HG03558 (cell line): ENCODE measurements at regions not wholly inside any gene's neighbourhood (a gene's known extent, or its start where the extent isn't known, plus 50 kb on each side); places are given as distances from the start of the nearest gene placed in this dataset.
"Not testable (repeated sequence)": the region's sequence is repeated elsewhere in the genome, so short reads cannot be mapped to it uniquely, and the experiment has no call there.

Experiments used
- ATAC-seq: cut with Tn5 transposase; IDR thresholded peaks from one replicate; pipeline ENCODE4 v1.9.1; 2021; ENCODE audit warnings: moderate number of reproducible peaks; ENCODE audit not compliant: unreplicated experiment; ENCODE audit errors: extremely low read depth

DNA sequence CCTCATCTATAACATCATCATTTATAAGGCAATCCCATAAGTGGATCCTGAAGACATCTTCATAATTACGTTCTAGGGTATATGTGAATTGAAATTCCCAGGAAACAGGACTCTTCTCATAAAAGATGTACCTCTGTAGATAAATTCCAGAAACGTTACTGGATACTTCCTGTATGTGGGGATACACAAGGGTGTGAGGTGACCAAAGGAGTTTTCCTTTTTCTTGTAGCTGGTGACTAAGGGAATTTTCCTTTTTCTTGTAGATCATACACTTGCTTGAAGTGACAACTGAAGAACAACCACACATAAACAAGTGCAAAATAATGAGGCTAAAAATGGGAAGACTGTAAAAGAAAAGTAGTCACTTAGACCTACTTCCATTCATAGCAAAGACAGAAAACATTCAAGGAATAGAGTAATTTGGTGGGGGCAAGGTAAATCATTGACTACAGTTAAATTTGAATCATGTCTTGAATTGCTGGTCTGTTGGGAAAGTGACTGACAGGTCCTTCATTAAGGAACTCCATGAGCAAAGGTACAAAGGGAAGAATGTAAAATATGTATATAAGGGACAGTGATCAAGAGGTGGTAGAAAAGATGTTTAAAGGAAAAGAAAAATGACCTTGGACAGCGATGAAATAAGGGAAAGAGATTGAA, 53.2 kb upstream of the UBE2E3 start:
- ATAC-seq: no peak

DNA sequence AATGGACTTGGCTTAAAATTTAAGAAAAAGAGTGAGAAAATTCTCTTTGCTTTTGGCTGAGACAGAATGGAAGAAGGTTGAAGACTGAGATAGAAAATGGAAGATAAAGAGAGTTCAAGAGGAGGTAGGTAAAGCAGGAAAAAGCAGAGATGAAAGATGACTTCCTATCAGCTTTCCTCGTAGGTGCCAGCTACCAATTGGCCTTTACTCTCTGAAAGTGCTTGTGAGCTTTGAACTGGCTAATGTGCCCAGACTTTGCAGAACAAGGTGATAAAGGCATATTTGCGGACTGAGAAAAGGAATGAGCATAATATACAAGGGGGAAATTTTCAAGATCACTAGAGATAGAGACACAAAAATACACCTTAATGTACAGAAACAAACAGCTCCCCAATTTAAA, 54.7 kb upstream of the UBE2E3 start:
- no peak for ATAC-seq

DNA sequence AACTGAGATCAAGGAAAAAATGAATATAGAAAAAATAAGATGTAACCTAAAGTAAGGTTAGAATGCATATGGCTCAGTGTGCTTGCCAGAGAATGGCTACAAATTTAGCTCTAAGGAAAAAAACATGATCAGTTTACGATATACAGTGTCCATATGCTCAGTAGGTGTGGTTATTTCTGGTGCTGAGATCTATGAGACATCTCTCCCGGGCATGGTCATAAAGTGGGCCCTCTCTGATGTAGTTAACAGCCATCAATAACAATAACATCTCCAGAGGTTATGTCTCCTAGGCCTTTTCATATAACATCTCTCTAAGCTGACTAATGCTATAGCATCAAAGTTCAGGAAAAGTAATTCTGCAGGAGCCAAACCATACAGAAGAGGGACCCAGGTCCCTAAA, 56.3 kb upstream of the UBE2E3 start:
- no peak for ATAC-seq

DNA sequence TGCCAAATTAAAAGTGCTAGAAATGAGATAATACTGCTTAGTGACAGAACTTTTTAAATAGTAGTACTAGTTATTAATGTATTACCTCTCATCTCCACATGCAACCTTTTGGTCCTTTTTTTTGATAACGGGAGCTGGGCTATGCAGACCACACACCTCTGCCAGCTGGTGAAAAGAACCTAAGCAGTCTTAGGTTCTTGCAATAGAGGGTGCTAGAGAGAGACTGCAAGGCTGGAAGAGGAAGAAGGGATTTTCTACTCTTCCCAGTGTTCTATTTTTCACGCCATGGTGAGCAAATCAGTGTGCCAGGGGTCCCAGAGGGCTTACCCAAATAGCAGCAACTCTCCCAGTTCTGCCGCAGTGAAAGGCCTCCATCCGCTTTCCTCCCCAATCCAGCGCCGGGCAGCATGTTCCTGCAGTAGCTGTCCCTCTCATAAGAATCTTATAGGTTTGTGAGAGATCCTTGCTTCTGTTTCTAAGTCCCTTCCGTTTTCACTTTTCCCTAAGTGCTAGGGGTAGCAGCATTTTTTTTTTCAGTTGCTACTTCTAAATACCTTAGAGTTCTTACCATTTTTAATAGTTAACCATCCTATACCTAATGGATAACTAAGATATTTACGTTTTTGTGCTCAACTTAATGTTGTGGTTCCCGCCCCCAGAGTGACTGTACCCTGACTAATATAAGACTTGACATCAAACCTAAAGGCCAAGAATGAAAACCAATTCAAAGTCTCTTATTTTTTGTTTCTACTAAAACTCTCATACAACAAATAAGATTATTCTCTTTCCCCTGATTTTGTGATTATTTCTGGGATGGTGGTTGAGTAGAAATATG, 69.4 kb upstream of the UBE2E3 start:
- ATAC-seq: no peak

DNA sequence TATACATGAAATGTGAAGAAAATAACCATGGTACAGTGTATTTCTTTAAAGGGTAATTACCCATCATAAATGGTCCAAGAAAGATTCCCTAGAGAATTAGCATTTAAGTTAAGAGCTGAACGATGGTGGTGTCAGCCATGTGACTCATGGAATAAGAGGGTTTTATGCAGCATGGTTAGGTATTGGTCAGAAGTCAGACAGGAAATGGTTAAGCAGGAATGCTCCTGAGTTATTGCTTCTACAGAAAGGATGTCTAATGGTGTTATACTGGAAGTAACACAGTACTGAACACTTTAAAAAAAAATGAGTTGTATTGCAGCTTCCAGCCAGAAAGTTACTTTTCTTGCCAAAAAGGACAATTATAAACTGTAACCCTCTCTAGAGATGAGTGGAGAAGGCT, 72.7 kb upstream of the UBE2E3 start:
- ATAC-seq: no peak

DNA sequence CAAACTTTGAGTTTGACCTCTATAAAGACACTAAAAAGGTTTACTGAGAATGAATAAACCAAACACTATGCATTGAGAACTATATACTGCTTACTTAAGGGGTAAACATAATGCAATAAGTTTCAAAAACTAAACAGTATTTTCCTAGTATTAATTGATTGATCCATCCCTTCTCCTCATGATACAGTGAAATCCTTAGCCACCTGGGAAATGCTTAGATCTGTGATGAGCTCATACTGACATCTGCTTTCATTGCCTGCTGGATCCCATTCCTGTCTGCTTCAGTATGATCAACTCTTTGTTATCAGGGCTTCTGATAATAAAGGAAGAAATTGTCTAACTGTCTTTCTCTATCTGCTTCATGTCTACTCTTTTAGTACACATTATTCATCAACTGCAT, 74.9 kb upstream of the UBE2E3 start:
- no peak for ATAC-seq

DNA sequence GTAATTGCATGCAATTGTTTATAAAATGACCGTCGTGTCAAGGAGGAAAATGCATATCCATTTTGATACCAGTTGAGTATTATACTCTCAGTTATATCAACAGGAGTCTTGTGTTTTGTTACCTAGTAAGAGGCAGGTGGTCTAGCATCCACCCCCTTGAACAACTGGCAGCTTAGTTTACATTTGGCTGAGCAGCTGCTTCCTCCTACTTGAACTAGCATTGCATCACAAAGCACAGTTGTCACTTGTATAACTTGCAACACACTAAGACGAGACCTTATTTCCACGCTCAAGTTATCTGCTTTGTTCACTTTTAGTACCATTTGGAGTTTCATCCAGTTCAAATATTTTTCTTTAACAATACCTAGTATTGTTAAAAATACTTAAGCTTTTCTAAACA, 75.4 kb upstream of the UBE2E3 start:
- no peak for ATAC-seq

DNA sequence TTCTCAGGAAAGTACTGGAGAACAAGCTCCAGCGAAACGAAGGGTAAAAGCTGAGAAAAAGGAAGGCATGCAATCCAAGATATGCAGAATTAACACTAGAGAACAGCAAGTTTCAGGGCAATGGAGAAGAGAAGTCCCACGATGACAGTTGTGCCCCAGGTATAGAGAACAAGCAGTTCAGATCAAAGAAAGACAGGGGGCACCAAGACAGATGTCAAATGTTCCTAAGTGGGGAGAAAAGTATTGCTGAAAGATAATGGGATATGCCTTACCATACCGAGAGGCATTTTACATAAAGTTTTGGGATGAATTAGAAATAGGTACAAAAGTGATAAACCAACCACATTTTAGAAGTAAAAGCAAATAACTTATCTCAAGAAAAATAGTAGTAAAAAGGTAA, 79.1 kb upstream of the UBE2E3 start:
- no peak for ATAC-seq

DNA sequence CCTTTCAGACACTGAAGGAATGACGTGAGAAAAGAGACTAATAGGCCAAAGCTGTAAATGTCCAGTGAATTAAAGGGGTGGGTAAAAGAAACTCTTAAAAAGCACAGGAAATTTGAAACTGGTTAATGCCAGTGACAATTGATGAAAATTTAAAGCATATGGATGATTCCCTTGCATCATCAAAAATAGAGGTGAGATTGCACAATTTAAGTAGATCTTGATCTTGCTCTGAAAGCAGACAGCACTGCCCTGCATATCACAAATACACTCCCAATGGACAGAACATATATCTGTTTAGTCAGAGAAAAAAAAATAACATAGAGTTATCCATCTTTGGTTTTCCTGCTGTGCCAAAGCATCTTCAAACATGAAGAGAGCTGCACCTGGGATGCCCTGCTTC, 86.7 kb upstream of the UBE2E3 start:
- no peak for ATAC-seq

DNA sequence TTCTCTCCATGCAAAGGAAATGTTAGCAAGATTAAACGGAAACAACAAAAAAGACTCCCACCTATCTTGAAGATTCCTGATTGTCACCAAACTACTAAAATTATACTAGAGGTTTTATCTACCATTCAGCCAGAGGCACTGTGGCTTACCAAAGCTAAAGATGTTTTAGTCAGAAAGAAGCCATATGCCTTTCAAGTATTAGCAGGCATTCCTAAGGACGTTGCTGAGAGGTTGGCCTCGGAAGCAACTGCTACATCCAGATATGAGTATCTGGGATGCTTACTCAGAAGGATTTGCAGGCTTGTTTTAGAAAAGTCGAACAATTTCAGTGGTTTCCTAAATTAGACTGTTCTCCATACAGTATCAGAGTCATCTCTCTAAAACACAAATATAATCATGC, 88.3 kb upstream of the UBE2E3 start:
- no peak for ATAC-seq

DNA sequence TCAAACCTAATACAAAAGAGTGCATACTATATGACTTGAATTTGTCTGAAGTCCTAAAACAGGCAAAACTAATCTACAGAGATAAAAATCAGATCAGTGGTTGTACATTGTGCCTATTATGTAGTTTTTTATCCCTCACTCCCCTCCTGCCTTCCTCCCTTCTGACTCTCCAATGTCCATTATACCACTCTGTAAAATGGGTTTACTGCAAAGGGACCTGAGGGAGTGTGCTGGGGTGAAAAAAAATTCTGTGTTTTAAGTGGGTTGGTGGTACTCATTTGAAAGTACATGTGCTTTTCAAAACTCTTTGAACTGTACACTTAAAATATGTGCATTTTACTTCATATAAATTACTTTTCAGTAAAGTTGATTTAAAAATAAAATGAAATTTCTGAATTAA, 89.0 kb upstream of the UBE2E3 start:
- ATAC-seq: no peak

DNA sequence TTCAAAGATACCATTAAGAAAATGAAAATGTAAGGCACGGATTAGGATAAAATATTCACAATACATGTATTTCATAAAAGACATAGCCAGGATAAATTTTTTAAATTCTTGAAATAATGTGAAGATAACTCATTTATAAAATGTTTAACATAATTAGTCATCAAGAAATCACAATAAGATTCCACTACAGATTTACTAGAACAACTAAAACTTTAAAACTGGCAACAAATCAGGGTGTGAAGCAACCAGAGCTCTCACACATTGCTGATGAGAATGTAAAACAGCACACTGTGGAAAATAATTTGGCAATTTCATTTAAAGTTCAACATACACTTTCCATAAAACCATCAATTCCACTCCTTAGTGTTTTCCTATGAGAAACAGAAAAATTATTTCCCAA, 89.6 kb upstream of the UBE2E3 start:
- no peak for ATAC-seq

DNA sequence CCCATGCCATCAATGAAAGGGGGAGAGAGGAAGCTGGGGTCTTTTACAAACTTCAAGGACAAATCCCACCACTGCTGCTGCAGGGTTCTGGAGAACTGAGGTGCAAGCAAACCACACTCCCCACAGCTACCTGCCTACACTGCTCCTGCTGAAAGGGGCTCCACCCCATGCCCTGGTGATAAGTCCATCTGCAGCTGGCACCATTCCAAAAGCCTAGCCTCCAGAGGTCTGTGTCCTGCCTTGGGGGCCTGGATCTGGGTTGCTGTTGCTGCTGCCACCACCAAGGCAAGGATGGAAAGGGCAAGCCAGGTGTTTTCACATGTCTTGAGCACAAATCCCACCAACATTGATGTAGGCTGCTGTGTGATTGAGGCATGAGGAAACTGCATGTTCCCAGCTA, 97.4 kb upstream of the UBE2E3 start:
- no peak for ATAC-seq

DNA sequence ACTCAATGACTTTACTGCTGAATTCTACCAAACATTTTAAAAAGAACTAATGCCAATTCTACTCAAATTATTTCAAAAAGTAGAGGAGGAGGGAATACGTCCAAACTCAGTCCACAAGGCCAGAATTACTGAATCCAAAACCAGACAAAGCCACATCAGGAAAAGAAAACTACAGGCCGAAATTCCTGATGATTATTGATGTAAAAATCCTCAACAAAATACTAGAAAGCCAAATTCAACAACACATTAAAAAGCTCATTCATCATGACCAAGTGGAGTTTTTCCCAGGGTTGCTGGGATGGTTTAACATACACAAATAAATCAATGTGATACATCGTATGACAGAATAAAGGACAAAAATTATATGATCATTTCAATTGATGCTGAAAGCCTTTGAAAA, 103.9 kb upstream of the UBE2E3 start:
- ATAC-seq: no peak

DNA sequence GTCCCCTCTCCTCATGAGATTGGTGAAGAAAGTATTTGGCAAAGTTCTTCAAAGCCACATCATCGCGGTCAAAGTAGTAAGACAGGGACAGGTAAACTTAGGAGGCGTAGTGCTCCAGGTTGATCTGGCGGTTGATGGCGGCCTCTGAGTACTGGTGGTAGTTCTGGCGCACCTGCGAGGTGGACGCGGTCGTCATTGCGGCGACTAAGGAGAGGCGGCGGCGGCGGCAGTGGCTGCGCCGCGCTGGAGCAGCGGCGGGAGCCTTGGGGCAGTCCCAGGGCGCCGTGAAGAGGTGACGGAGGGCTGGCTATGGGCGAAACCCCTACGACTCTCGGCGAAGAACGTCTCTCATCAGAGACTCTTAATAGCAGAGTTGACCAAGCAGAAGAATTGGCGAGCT, 107.2 kb upstream of the UBE2E3 start:
- ATAC-seq: no peak

DNA sequence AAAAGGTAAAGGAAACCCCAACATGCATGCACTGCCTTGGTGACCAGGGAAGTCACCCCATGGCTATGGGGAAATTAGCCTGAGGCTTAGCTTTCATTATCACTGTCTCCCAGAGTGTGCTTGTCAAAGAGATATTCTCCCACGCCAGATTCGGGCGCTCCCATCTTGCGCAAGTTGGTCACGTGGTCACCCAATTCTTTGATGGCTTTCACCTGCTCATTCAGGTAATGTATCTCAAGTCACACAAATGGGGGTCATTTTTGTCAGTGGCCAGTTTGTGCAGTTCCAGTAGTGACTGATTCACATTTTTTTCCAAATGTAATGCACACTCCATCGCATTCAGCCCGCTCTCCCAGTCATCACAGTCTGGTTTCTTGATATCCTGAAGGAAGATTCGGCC, 107.6 kb upstream of the UBE2E3 start:
- ATAC-seq: not testable (repeated sequence)

DNA sequence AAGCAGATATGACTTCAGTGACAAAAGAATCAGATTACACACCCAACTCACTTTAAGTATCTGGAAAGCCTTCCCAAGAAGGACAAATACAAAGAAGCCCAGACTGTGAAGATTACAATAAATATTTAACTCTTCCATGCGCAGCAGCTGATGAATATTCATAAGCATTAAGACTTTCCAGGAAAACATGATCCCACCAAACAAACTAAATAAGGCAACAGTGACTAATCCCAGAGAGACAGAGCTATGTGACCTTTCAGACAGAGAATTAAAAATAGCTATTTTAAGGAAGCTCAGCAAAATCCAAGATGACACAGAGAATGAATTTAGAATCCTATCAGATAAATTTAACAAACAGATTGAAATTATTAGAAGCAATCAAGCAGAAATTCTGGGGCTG, 108.2 kb upstream of the UBE2E3 start:
- no peak for ATAC-seq

DNA sequence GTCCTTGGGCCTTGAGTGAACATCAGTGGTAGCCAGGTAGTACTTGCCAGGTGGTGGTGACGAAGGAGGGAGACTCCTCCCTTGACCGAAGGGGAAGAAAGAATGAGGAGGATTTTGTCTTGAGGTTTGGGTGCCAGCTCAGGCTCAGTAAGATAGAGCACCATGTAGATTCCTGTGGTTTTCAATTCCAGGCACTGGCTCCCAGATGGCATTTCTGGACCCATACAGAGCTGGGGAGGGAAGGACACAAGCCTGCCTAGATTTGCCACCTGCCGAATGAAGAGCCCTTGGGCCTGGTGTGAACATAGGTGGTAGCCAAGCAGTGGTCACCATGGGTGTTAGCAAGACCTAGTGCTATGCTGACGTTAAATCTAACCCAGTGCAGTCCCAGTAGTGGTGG, 108.8 kb upstream of the UBE2E3 start:
- no peak for ATAC-seq

DNA sequence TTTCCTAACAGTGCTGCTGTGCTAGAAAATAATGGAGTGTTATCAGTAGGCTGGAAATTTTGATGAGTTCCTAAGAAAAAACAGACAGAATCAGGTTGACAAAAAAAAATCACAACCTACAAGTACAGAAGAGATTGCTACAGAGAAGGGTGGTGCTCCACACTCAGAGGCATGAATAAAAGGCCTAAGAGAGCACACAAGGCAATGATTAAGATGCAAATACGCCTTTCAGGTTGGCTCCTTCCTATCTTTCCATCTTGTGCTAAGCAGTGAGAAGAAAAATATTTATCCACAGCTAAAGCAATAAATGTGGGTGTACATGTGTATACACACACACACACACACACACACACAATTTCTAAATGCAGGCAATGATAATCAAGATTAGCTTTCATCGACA, 130.6 kb upstream of the UBE2E3 start:
- no peak for ATAC-seq

DNA sequence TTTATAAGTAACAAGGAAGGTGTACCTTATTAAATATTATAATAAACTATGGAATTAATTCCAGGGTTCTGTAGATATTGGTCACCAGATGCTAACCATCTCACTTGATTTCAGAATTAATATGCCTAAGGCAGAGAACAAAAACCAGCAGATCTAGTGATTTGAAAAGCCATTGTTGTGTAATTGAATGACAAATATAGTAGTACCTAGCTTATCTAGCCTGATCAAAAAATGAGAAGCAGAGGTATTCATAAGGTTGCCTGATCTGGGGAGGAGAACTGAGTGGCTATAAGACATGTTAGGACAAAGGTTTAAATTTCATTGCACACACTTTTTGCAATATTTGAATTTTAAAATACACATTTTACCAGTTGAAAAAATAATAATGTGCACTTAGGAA, 132.0 kb upstream of the UBE2E3 start:
- no peak for ATAC-seq

DNA sequence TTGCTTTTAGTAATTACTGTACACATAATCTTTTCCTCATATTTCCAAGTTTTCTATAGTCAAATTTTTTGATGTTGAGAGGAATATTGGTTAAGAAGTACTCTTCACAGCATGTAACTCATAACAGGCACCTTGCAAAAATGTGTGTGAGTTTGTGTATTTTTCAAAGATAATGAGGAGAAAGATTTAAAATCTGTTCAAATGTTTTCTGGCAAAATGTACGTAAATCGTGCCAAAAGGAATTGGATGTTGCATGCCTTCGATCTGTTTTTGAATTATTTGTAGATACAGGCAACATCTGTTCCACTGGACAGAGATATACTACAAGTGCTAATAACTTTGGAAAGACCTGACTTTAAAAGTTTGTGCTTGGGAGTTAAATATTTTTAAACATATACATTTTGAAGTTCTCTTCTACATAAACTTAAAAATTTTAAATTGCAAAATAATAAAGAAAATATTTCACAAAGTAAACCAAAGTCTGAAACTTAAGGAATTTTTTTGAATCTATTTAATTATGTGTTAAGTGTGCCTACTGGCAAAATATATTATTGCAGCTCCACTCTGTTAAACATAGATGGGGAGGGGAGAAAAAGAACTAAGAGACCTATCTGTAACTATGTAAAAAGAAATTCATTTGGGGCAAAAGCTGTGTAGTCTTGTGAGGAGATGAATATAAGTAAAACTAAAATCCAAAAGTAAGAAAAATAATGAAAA, 133.5 kb upstream of the UBE2E3 start:
- no peak for ATAC-seq
